Activated CD4-positive, alpha-beta memory T cell treated with anti-CD3 and anti-CD28 coated beads, Interleukin-2, amount 10 ng/mL, durations not matched to agents 7 days and 5 days (primary cell): ENCODE measurements at regions not wholly inside any gene's neighbourhood (a gene's known extent, or its start where the extent isn't known, plus 50 kb on each side); places are given as distances from the start of the nearest gene placed in this dataset.
"Not testable (repeated sequence)": the region's sequence is repeated elsewhere in the genome, so short reads cannot be mapped to it uniquely, and the experiment has no call there.

Experiments used
- CTCF ChIA-PET: fragments of 350-600 bp; sonication (Branson Sonifier 250); formaldehyde crosslinking; loops from one replicate; lab custom pipeline; 2021; ENCODE audit warnings: antibody characterized with exemption, inconsistent platforms; lab: Charles Lee
- POLR2A ChIA-PET: fragments of 350-600 bp; sonication (Branson Sonifier 250); formaldehyde crosslinking; loops from one replicate; lab custom pipeline; 2021; ENCODE audit warnings: antibody characterized with exemption; lab: Charles Lee
- DNase-seq: peaks from one replicate; pipeline ENCODE4 v3.0.0-alpha.2; 2020
- H3K27ac Mint-ChIP-seq: one replicate; pipeline ENCODE4 v1.8.0; 2021; ENCODE audit warnings: mild to moderate bottlenecking, mixed read lengths
- H3K27me3 Mint-ChIP-seq: one replicate; pipeline ENCODE4 v1.8.0; 2021; ENCODE audit warnings: mixed read lengths
- H3K36me3 Mint-ChIP-seq: one replicate; pipeline ENCODE4 v1.8.0; 2021; ENCODE audit warnings: low read depth, mixed read lengths
- H3K4me1 Mint-ChIP-seq: one replicate; pipeline ENCODE4 v1.8.0; 2021; ENCODE audit warnings: mixed read lengths
- H3K4me3 Mint-ChIP-seq: one replicate; pipeline ENCODE4 v1.8.0; 2021; ENCODE audit warnings: mild to moderate bottlenecking, mixed read lengths
- H3K9me3 Mint-ChIP-seq: one replicate; pipeline ENCODE4 v1.8.0; 2021; ENCODE audit warnings: mixed read lengths

GRCh38 chr14:86766469-86766868 is 1226.5 kb downstream of the GALC start:
- Mint-ChIP-seq H3K27ac (no peak overlapping the region), H3K4me1 (no peaks in the 10 kb centered on the region), H3K36me3 (no peaks in the 10 kb centered on the region), H3K9me3 (peaks cover 8% of the 10 kb centered on the region), H3K27me3 (no peaks in the 10 kb centered on the region), H3K4me3 (no peak overlapping the region)
- ChIA-PET POLR2A (no interaction called here), CTCF (no interaction called here)
- no peak for DNase-seq

- POLR2A ChIA-PET, result no interaction called here
- Mint-ChIP-seq H3K4me1 (no peaks in the 10 kb centered on the region), H3K36me3 (no peaks in the 10 kb centered on the region), H3K27me3 (no peaks in the 10 kb centered on the region), H3K27ac (no peak overlapping the region), H3K4me3 (no peak overlapping the region), H3K9me3 (peaks cover 7% of the 10 kb centered on the region)
- DNase-seq, result no peak
- CTCF ChIA-PET, result no interaction called here
Observed at GRCh38 chr14:86761611-86762010, 1231.4 kb downstream of the GALC start.

GRCh38 chr14:86756521-86757190 is 1226.7 kb downstream of the FLRT2 start:
- Mint-ChIP-seq H3K36me3 (no peaks in the 10 kb centered on the region), H3K27me3 (no peaks in the 10 kb centered on the region)

GRCh38 chr14:86750488-86750887 is 1220.5 kb downstream of the FLRT2 start:
- DNase-seq, H3K4me1 Mint-ChIP-seq, H3K4me3 Mint-ChIP-seq, H3K27ac Mint-ChIP-seq, H3K36me3 Mint-ChIP-seq, H3K27me3 Mint-ChIP-seq, CTCF ChIA-PET, POLR2A ChIA-PET: not testable (repeated sequence)
- peaks cover 32% of the 10 kb centered on the region for H3K9me3 Mint-ChIP-seq

More at GRCh38 chr14:86756521-86757190, 1226.7 kb downstream of the FLRT2 start:
- Mint-ChIP-seq H3K9me3 (peaks cover 14% of the 10 kb centered on the region), H3K4me3 (no peak overlapping the region), H3K4me1 (no peaks in the 10 kb centered on the region), H3K27ac (no peak overlapping the region)
- ChIA-PET POLR2A (no interaction called here), CTCF (no interaction called here)
- DNase-seq, result no peak

- Mint-ChIP-seq H3K27me3 (no peaks in the 10 kb centered on the region), H3K36me3 (no peaks in the 10 kb centered on the region), H3K4me1 (no peaks in the 10 kb centered on the region), H3K9me3 (peaks cover 5% of the 10 kb centered on the region), H3K4me3 (no peak overlapping the region), H3K27ac (no peak overlapping the region)
- CTCF ChIA-PET, result no interaction called here
- no peak for DNase-seq
- POLR2A ChIA-PET, result no interaction called here
Observed at GRCh38 chr14:86739761-86740160, 1209.8 kb downstream of the FLRT2 start.

GRCh38 chr14:86731427-86731826 is 1201.5 kb downstream of the FLRT2 start:
- H3K4me1 Mint-ChIP-seq, CTCF ChIA-PET, H3K36me3 Mint-ChIP-seq, DNase-seq, POLR2A ChIA-PET, H3K27me3 Mint-ChIP-seq, H3K27ac Mint-ChIP-seq, H3K4me3 Mint-ChIP-seq, H3K9me3 Mint-ChIP-seq: not testable (repeated sequence)

GRCh38 chr14:86723254-86723624 is 1193.3 kb downstream of the FLRT2 start:
- no peak overlapping the region for H3K27ac Mint-ChIP-seq
- DNase-seq, result no peak
- CTCF ChIA-PET, result no interaction called here
- peaks cover 6% of the 10 kb centered on the region for H3K9me3 Mint-ChIP-seq
- H3K36me3 Mint-ChIP-seq, result no peaks in the 10 kb centered on the region
- H3K4me3 Mint-ChIP-seq, result no peak overlapping the region
- no peaks in the 10 kb centered on the region for H3K4me1 Mint-ChIP-seq
- no peaks in the 10 kb centered on the region for H3K27me3 Mint-ChIP-seq
- POLR2A ChIA-PET, result no interaction called here

GRCh38 chr14:86722612-86723253 is 1192.8 kb downstream of the FLRT2 start:
- ChIA-PET CTCF (no interaction called here), POLR2A (no interaction called here)
- Mint-ChIP-seq H3K9me3 (peaks cover 5% of the 10 kb centered on the region), H3K27me3 (no peaks in the 10 kb centered on the region), H3K4me1 (no peaks in the 10 kb centered on the region), H3K36me3 (no peaks in the 10 kb centered on the region), H3K27ac (no peak overlapping the region), H3K4me3 (no peak overlapping the region)
- no peak for DNase-seq

GRCh38 chr14:86714575-86714974 is 1184.6 kb downstream of the FLRT2 start:
- ChIA-PET CTCF (no interaction called here), POLR2A (no interaction called here)
- Mint-ChIP-seq H3K27me3 (no peaks in the 10 kb centered on the region), H3K4me1 (no peaks in the 10 kb centered on the region), H3K27ac (no peak overlapping the region), H3K4me3 (no peak overlapping the region), H3K36me3 (no peaks in the 10 kb centered on the region), H3K9me3 (peaks cover 2% of the 10 kb centered on the region)
- DNase-seq, result no peak

GRCh38 chr14:86714153-86714552 is 1184.2 kb downstream of the FLRT2 start:
- DNase-seq, result no peak
- Mint-ChIP-seq H3K36me3 (no peaks in the 10 kb centered on the region), H3K27me3 (no peaks in the 10 kb centered on the region), H3K4me1 (no peaks in the 10 kb centered on the region), H3K27ac (no peak overlapping the region), H3K9me3 (peaks cover 3% of the 10 kb centered on the region), H3K4me3 (no peak overlapping the region)
- POLR2A ChIA-PET, result no interaction called here
- CTCF ChIA-PET, result no interaction called here

- no peak overlapping the region for H3K27ac Mint-ChIP-seq
- H3K4me3 Mint-ChIP-seq, result no peak overlapping the region
- no peaks in the 10 kb centered on the region for H3K36me3 Mint-ChIP-seq
- CTCF ChIA-PET, result no interaction called here
- H3K9me3 Mint-ChIP-seq, result peaks cover 4% of the 10 kb centered on the region
- H3K27me3 Mint-ChIP-seq, result no peaks in the 10 kb centered on the region
- POLR2A ChIA-PET, result no interaction called here
- no peak for DNase-seq
- no peaks in the 10 kb centered on the region for H3K4me1 Mint-ChIP-seq
Observed at GRCh38 chr14:86712727-86713126, 1182.8 kb downstream of the FLRT2 start.

- no peak for DNase-seq
- no peaks in the 10 kb centered on the region for H3K4me1 Mint-ChIP-seq
- no peak overlapping the region for H3K27ac Mint-ChIP-seq
- no peak overlapping the region for H3K4me3 Mint-ChIP-seq
- no peaks in the 10 kb centered on the region for H3K27me3 Mint-ChIP-seq
- ChIA-PET CTCF (no interaction called here), POLR2A (no interaction called here)
- H3K9me3 Mint-ChIP-seq, result peaks cover 4% of the 10 kb centered on the region
- H3K36me3 Mint-ChIP-seq, result no peaks in the 10 kb centered on the region
Observed at GRCh38 chr14:86712176-86712575, 1182.2 kb downstream of the FLRT2 start.

GRCh38 chr14:86708846-86709339 is 1178.9 kb downstream of the FLRT2 start:
- POLR2A ChIA-PET, result no interaction called here
- Mint-ChIP-seq H3K36me3 (no peaks in the 10 kb centered on the region), H3K9me3 (peaks cover 8% of the 10 kb centered on the region)

GRCh38 chr14:86707071-86707470 is 1177.1 kb downstream of the FLRT2 start:
- Mint-ChIP-seq H3K9me3 (peaks cover 8% of the 10 kb centered on the region), H3K4me1 (no peaks in the 10 kb centered on the region), H3K4me3 (no peak overlapping the region), H3K27ac (no peak overlapping the region), H3K27me3 (no peaks in the 10 kb centered on the region), H3K36me3 (no peaks in the 10 kb centered on the region)
- CTCF ChIA-PET, result interaction anchor here (0.5 kb wide), 1 partner anchor 481 kb away, joined by 4 read pairs; no protein-coding TSS in a partner anchor
- POLR2A ChIA-PET, result no interaction called here
- DNase-seq, result no peak

More at GRCh38 chr14:86708846-86709339, 1178.9 kb downstream of the FLRT2 start:
- CTCF ChIA-PET, result no interaction called here
- H3K4me1 Mint-ChIP-seq, result no peaks in the 10 kb centered on the region
- no peak overlapping the region for H3K4me3 Mint-ChIP-seq
- H3K27ac Mint-ChIP-seq, result no peak overlapping the region
- H3K27me3 Mint-ChIP-seq, result no peaks in the 10 kb centered on the region
- DNase-seq, result no peak
